Gastrocnemius medialis (tissue), 4 donors: ENCODE measurements at regions not wholly inside any gene's neighbourhood (a gene's known extent, or its start where the extent isn't known, plus 50 kb on each side); places are given as distances from the start of the nearest gene placed in this dataset.

Experiments
- POLR2A ChIP-seq, 2 donors: fragments of 450-650 bp; IDR thresholded peaks; one replicate each; pipeline ENCODE4 v1.6.1; 2017; ENCODE audit warnings: antibody characterized with exemption in 2 of 2, mild to moderate bottlenecking in 2 of 2, moderate library complexity in 2 of 2
- TF ChIP-seq, protein P1 (sequence below), 5 experiments: fragments of 450-650 bp in 3 of 5; fragments of 200-600 bp in 2 of 5; sonication (generic) in 2 of 5; IDR thresholded peaks in 4 of 5; conservative IDR thresholded peaks in 1 of 5; 1 replicate in 4 of 5; 2 replicates in 1 of 5; pipeline ENCODE4 v1.5.1; 2016 to 2019; ENCODE audit warnings: antibody characterized with exemption in 5 of 5, mild to moderate bottlenecking in 3 of 5, moderate library complexity in 3 of 5

DNA sequence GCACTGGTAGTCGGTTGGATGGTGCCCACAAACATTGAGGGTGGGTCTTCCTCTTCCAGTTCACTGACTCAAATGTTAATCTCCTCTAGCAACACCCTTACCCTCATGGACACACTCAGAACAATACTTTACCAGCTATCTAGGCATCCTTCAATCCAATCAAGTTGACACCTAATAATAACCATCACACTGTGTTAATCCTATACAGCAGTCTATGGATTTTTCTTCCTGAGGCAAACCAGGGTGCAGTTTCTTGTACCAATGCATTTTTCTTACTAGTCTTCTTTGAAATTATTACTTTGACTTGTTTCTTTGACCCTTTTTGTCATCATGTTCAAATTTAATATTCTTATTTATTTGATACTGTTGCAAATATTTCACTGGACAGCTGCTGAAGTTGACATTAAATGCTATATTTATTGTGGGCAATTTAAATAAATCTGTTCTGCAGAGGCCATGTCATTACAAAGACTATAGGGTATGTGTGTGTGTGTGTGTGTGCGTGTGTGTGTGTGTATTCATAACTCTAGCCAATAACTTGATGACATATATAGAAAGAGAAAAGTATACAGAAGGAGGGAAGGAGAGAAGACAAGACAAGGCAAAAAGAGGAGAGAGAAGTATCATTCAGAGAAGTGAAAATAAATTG lies 884.8 kb upstream of the NEGR1 start:
- TF ChIP-seq, protein P1, sequence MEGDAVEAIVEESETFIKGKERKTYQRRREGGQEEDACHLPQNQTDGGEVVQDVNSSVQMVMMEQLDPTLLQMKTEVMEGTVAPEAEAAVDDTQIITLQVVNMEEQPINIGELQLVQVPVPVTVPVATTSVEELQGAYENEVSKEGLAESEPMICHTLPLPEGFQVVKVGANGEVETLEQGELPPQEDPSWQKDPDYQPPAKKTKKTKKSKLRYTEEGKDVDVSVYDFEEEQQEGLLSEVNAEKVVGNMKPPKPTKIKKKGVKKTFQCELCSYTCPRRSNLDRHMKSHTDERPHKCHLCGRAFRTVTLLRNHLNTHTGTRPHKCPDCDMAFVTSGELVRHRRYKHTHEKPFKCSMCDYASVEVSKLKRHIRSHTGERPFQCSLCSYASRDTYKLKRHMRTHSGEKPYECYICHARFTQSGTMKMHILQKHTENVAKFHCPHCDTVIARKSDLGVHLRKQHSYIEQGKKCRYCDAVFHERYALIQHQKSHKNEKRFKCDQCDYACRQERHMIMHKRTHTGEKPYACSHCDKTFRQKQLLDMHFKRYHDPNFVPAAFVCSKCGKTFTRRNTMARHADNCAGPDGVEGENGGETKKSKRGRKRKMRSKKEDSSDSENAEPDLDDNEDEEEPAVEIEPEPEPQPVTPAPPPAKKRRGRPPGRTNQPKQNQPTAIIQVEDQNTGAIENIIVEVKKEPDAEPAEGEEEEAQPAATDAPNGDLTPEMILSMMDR (IDR thresholded peaks at IDR 0.05 in 4 of 5, conservative IDR thresholded peaks at IDR 0.05 in 1 of 5): no peak
- TF ChIP-seq POLR2A (IDR thresholded peaks at IDR 0.05): no peak
